CD4-positive, alpha-beta T cell treated with Interleukin-4 for 4 hours (primary cell): ENCODE measurements at regions not wholly inside any gene's neighbourhood (a gene's known extent, or its start where the extent isn't known, plus 50 kb on each side); places are given as distances from the start of the nearest gene placed in this dataset.

ENCODE experiments used
- DNase-seq: peaks from one replicate; pipeline ENCODE4 v3.0.0-alpha.2; 2020

- no peak for DNase-seq
Observed at GRCh38 chr15:94607176-94607654, 375.9 kb downstream of the MCTP2 start.

GRCh38 chr15:94610069-94610468, 378.7 kb downstream of the MCTP2 start:
- DNase-seq, result no peak

GRCh38 chr15:94610485-94610884, 379.1 kb downstream of the MCTP2 start:
- no peak for DNase-seq

- DNase-seq, result no peak
Observed at GRCh38 chr15:94611656-94612055, 380.3 kb downstream of the MCTP2 start.

GRCh38 chr15:94615688-94616087, 384.3 kb downstream of the MCTP2 start:
- no peak for DNase-seq

- DNase-seq, result no peak
Observed at GRCh38 chr15:94620632-94621031, 389.3 kb downstream of the MCTP2 start.

- DNase-seq, result no peak
Observed at GRCh38 chr15:94621736-94622135, 390.4 kb downstream of the MCTP2 start.

- DNase-seq, result no peak
Observed at GRCh38 chr15:94626949-94627348, 395.6 kb downstream of the MCTP2 start.

GRCh38 chr15:94631608-94632007, 400.2 kb downstream of the MCTP2 start:
- no peak for DNase-seq

GRCh38 chr15:94638183-94638582, 406.8 kb downstream of the MCTP2 start:
- DNase-seq, result no peak

GRCh38 chr15:94639701-94640100, 408.3 kb downstream of the MCTP2 start:
- no peak for DNase-seq

- no peak for DNase-seq
Observed at GRCh38 chr15:94644433-94644832, 413.1 kb downstream of the MCTP2 start.

GRCh38 chr15:94653071-94653470, 421.7 kb downstream of the MCTP2 start:
- no peak for DNase-seq

- no peak for DNase-seq
Observed at GRCh38 chr15:94655249-94655880, 424.0 kb downstream of the MCTP2 start.

- DNase-seq, result no peak
Observed at GRCh38 chr15:94665676-94666441, 434.5 kb downstream of the MCTP2 start.

GRCh38 chr15:94666553-94666952, 435.2 kb downstream of the MCTP2 start:
- no peak for DNase-seq

GRCh38 chr15:94667109-94667508, 435.7 kb downstream of the MCTP2 start:
- DNase-seq, result no peak

- no peak for DNase-seq
Observed at GRCh38 chr15:94670438-94671034, 439.2 kb downstream of the MCTP2 start.

- no peak for DNase-seq
Observed at GRCh38 chr15:94671858-94672532, 440.6 kb downstream of the MCTP2 start.

GRCh38 chr15:94673801-94674200, 442.4 kb downstream of the MCTP2 start:
- DNase-seq, result no peak

- no peak for DNase-seq
Observed at GRCh38 chr15:94674296-94674695, 442.9 kb downstream of the MCTP2 start.

GRCh38 chr15:94677202-94677790, 445.9 kb downstream of the MCTP2 start:
- DNase-seq, result no peak

- DNase-seq, result no peak
Observed at GRCh38 chr15:94682171-94682570, 450.8 kb downstream of the MCTP2 start.
